NT2/D1 (cell line): ENCODE measurements at regions not wholly inside any gene's neighbourhood (a gene's known extent, or its start where the extent isn't known, plus 50 kb on each side); places are given as distances from the start of the nearest gene placed in this dataset.
A peak's percentile ranks its signal among the peaks of the same experiment; 100 is the strongest.

Experiments
- DNase-seq: peaks from one replicate; pipeline ENCODE4 v3.0.0-alpha.2; 2011; ENCODE audit warnings: low read depth, low spot score
- H3K27me3 ChIP-seq: 2 replicates; pipeline ENCODE4 v1.6.0; 2011; ENCODE audit warnings: mild to moderate bottlenecking; ENCODE audit not compliant: insufficient read length, insufficient read depth
- H3K36me3 ChIP-seq: 2 replicates; pipeline ENCODE4 v1.6.1; 2011; ENCODE audit warnings: mild to moderate bottlenecking, low read length, mixed read lengths; ENCODE audit not compliant: insufficient read depth, insufficient read length
- H3K4me1 ChIP-seq: 2 replicates; pipeline ENCODE4 v1.5.1; 2011; ENCODE audit not compliant: insufficient read depth, insufficient read length
- H3K4me3 ChIP-seq: 2 replicates; pipeline ENCODE4 v1.5.1; 2011; ENCODE audit warnings: low read depth; ENCODE audit not compliant: insufficient read length
- H3K9ac ChIP-seq: 2 replicates; pipeline ENCODE4 v1.6.0; 2011; ENCODE audit warnings: low read depth; ENCODE audit not compliant: insufficient read length
- H3K9me3 ChIP-seq: 2 replicates; pipeline ENCODE4 v1.5.1; 2011; ENCODE audit warnings: mild to moderate bottlenecking, low read length; ENCODE audit not compliant: insufficient read depth
- SUZ12 ChIP-seq: IDR thresholded peaks from 2 replicates; pipeline ENCODE4 v1.6.1; 2011; ENCODE audit not compliant: insufficient read length, insufficient read depth; ENCODE audit errors: extremely low read depth
- YY1 ChIP-seq: IDR thresholded peaks from 2 replicates; pipeline ENCODE4 v1.6.1; 2011; ENCODE audit not compliant: insufficient read length, insufficient read depth
- ZNF274 ChIP-seq: IDR thresholded peaks from 2 replicates; pipeline ENCODE4 v1.6.1; 2011; ENCODE audit warnings: mild to moderate bottlenecking, low read depth, low read length

GRCh38 chr6:163646133-163646532, 231.6 kb downstream of the QKI start:
- TF ChIP-seq SUZ12 (no peak), YY1 (no peak), ZNF274 (no peak)
- Histone ChIP-seq H3K9me3 (no peaks in the 10 kb centered on the region), H3K4me3 (no peak overlapping the region), H3K4me1 (no peaks in the 10 kb centered on the region), H3K27me3 (no peaks in the 10 kb centered on the region), H3K36me3 (no peaks in the 10 kb centered on the region), H3K9ac (no peak overlapping the region)
- no peak for DNase-seq

GRCh38 chr6:163645560-163645959, 231.0 kb downstream of the QKI start:
- Histone ChIP-seq H3K27me3 (no peaks in the 10 kb centered on the region), H3K9ac (no peak overlapping the region)
- TF ChIP-seq SUZ12 = no peak
- TF ChIP-seq YY1 = no peak
- no peak for TF ChIP-seq ZNF274

GRCh38 chr6:163643866-163644265, 229.3 kb downstream of the QKI start:
- Histone ChIP-seq H3K36me3 (no peaks in the 10 kb centered on the region), H3K4me3 (no peak overlapping the region), H3K9me3 (no peaks in the 10 kb centered on the region), H3K9ac (no peak overlapping the region), H3K4me1 (no peaks in the 10 kb centered on the region), H3K27me3 (no peaks in the 10 kb centered on the region)
- DNase-seq = no peak
- no peak for TF ChIP-seq ZNF274
- TF ChIP-seq SUZ12 = no peak
- no peak for TF ChIP-seq YY1

More at GRCh38 chr6:163645560-163645959, 231.0 kb downstream of the QKI start:
- no peak for DNase-seq
- Histone ChIP-seq H3K9me3 (no peaks in the 10 kb centered on the region), H3K4me3 (no peak overlapping the region), H3K4me1 (no peaks in the 10 kb centered on the region), H3K36me3 (no peaks in the 10 kb centered on the region)

GRCh38 chr6:163641706-163642105, 227.2 kb downstream of the QKI start:
- TF ChIP-seq SUZ12 (no peak), ZNF274 (no peak)
- Histone ChIP-seq H3K9me3 (no peaks in the 10 kb centered on the region), H3K4me1 (no peaks in the 10 kb centered on the region), H3K4me3 (no peak overlapping the region), H3K9ac (no peak overlapping the region), H3K36me3 (no peaks in the 10 kb centered on the region), H3K27me3 (no peaks in the 10 kb centered on the region)
- no peak for DNase-seq

GRCh38 chr6:163640641-163641040, 226.1 kb downstream of the QKI start:
- Histone ChIP-seq H3K9me3 (no peaks in the 10 kb centered on the region), H3K9ac (no peak overlapping the region), H3K4me3 (no peak overlapping the region), H3K27me3 (no peaks in the 10 kb centered on the region), H3K36me3 (no peaks in the 10 kb centered on the region), H3K4me1 (peaks cover 2% of the 10 kb centered on the region)
- TF ChIP-seq ZNF274 = no peak
- no peak for TF ChIP-seq SUZ12
- TF ChIP-seq YY1 = no peak
- DNase-seq = no peak

- TF ChIP-seq SUZ12 = no peak
- no peak for TF ChIP-seq ZNF274
- TF ChIP-seq YY1 = no peak
- H3K9ac ChIP-seq = no peak overlapping the region
- no peak overlapping the region for H3K4me3 ChIP-seq
- H3K36me3 ChIP-seq = no peaks in the 10 kb centered on the region
- DNase-seq = no peak
- H3K9me3 ChIP-seq = peaks cover 4% of the 10 kb centered on the region; the same call in 1 of the 2 replicates
- no peaks in the 10 kb centered on the region for H3K27me3 ChIP-seq
- H3K4me1 ChIP-seq = peaks cover 6% of the 10 kb centered on the region
These were observed 223.0 kb downstream of the QKI start for GRCh38 chr6:163637524-163637923.

- peaks cover 6% of the 10 kb centered on the region for H3K4me1 ChIP-seq
- H3K9ac ChIP-seq = no peak overlapping the region
- TF ChIP-seq ZNF274 (no peak), YY1 (no peak), SUZ12 (no peak)
- DNase-seq = peak; percentile 9
- no peaks in the 10 kb centered on the region for H3K36me3 ChIP-seq
- H3K4me3 ChIP-seq = no peak overlapping the region
- no peaks in the 10 kb centered on the region for H3K27me3 ChIP-seq
- peaks cover 4% of the 10 kb centered on the region; the same call in 1 of the 2 replicates for H3K9me3 ChIP-seq
These were observed 221.3 kb downstream of the QKI start for GRCh38 chr6:163635731-163636364.
